Heart left ventricle (tissue), 16 donors: ENCODE measurements at regions not wholly inside any gene's neighbourhood (a gene's known extent, or its start where the extent isn't known, plus 50 kb on each side); places are given as distances from the start of the nearest gene placed in this dataset.

ENCODE experiments used
- ATAC-seq, 4 donors: fragments of 200-7000 bp; cut with Tn5 transposase; one replicate each; pipeline ENCODE4 v1.9.1; 2020 to 2022; ENCODE audit warnings: moderate library complexity in 4 of 4, mild to moderate bottlenecking in 3 of 4, moderate number of reproducible peaks in 1 of 4
- DNase-seq, 5 donors: peaks; one replicate each; pipeline ENCODE4 v3.0.0-alpha.2; 2020
- H3K27ac ChIP-seq, 12 donors: fragments of 200-600 bp; sonication (generic) in 4 of 12; one replicate each; pipeline versions ENCODE4 v1.5.0 to v1.8.0; 2016 to 2022; ENCODE audit warnings: mild to moderate bottlenecking in 2 of 12
- H3K27me3 ChIP-seq, 9 donors: fragments of 200-600 bp; sonication (generic) in 2 of 9; one replicate each; pipeline versions ENCODE4 v1.5.1 to v1.8.0; 2016 to 2022; ENCODE audit warnings: mild to moderate bottlenecking in 3 of 9
- H3K36me3 ChIP-seq, 9 donors: fragments of 200-600 bp; sonication (generic) in 2 of 9; one replicate each; pipeline versions ENCODE4 v1.5.0 to v1.8.0; 2018 to 2022; ENCODE audit warnings: mild to moderate bottlenecking in 2 of 9
- H3K4me1 ChIP-seq, 12 donors: fragments of 200-600 bp; sonication (generic) in 4 of 12; one replicate each; pipeline versions ENCODE4 v1.5.0 to v1.8.0; 2016 to 2022; ENCODE audit warnings: mild to moderate bottlenecking in 3 of 12
- H3K4me3 ChIP-seq, 12 donors: fragments of 200-600 bp; sonication (generic) in 4 of 12; one replicate each; pipeline versions ENCODE4 v1.5.0 to v1.8.0; 2017 to 2022; ENCODE audit warnings: mild to moderate bottlenecking in 9 of 12, moderate library complexity in 4 of 12
- H3K9me3 ChIP-seq, 12 donors: fragments of 200-600 bp; sonication (generic) in 4 of 12; one replicate each; pipeline versions ENCODE4 v1.5.0 to v1.8.0; 2016 to 2022; ENCODE audit warnings: mild to moderate bottlenecking in 1 of 12
- CTCF ChIP-seq, 12 donors: fragments of 200-600 bp; sonication (generic) in 4 of 12; IDR thresholded peaks; one replicate each; pipeline versions ENCODE4 v1.5.0 to v1.8.0; 2018 to 2022; ENCODE audit warnings: antibody characterized with exemption in 12 of 12, mild to moderate bottlenecking in 5 of 12
- POLR2A ChIP-seq, 2 donors: fragments of 450-650 bp; IDR thresholded peaks; one replicate each; pipeline ENCODE4 v1.6.1; 2017; ENCODE audit warnings: antibody characterized with exemption in 2 of 2, mild to moderate bottlenecking in 2 of 2, moderate library complexity in 2 of 2
- WGBS, 4 donors: extraction: QIAGEN DNeasy Blood & Tissue Kit in 2 of 4; methylation state at CpG; one replicate each; pipeline versions ENCODE4 v1.1.5 to v1.1.7; 2013 to 2018; 5-methylcytosine and 5-hydroxymethylcytosine counted together
- intact Hi-C, 10 donors: fragments of 100-400 bp; cut with DNase I; formaldehyde crosslinking; loops; one replicate each; pipeline versions ENCODE4 v1.11.1 to v1.14.2; 2022
- donor health status: ischemic (EF 13 %, LVEDD 7.1; RV severe dilation, severe dysfunction).
- donor health status: healthy with polysubstance abuse.
- donor health status: DM: no; HTN: yes; CAD: no.
- donor health status: DM: no; HTN: no; CAD: no.
- donor health status: ischemic (EF 25% LVEDD 6.9; RV normal size, moderate dysfunction).
- donor health status: ischemic (EF 25% LVEDD 5.7; RV mildly dilated, moderate dysfunction).
- donor health status: healthy.
- donor health status: DM: yes; HTN: yes; CAD: no.
- donor health status: ischemic (EF 35%, LVEDD 5.7; RV mildly dilated, moderate dysfunction).
- donor health status: nonischemic (EF 11% LVEDD 7.7; RV severe dilation, severe dysfunction).
- donor health status: DM: yes; HTN: yes; CAD: no.
- donor health status: PGD.
- donor health status: ischemic (EF 29% LVEDD 5.4; RV normal size, mild dysfunction).
- donor health status: nonischemic (EF 23%, LVEDD 6.1; RV moderate dilation, normal function).

DNA sequence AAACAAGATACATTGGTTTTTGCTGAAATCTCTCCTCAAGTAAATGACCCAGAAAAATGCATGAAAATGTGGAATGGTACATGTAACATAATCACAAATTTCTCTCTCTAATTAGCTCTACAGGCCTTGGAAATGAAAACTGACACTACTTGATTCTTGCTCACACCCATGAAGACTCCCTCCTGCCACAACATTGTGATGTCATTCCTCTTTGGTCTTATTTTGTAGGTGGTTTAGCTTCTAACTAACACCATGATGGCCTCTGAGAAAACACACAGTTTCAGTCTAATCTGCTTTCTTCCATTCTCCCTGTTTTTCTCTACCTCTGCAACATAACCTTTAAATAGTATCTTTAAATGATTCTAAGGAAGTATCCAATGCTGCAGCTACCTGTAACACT lies 78.6 kb upstream of the FAM174A start:
- no peak for ATAC-seq

DNA sequence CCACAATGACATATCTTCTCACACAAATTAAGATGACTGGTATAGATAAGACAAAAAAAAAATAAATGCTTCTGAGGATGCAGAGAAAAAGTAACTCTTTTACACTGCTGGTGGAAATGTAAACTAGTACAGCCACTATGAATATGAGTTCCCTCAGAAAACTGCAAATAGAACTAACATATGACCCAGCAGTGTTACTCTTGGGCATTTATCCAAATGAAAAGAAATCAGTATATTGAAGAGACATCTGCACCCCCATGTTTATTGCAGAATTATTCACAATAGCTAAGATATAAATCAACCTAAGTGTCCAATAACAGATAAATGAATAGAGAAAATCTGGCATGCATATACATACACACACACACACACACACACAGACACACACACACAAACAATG lies 83.0 kb upstream of the FAM174A start:
- intact Hi-C loops = no loop called here

More for the DNA sequence above, 78.6 kb upstream of the FAM174A start:
- TF ChIP-seq POLR2A (IDR thresholded peaks at IDR 0.05) (no peak), CTCF (IDR thresholded peaks at IDR 0.05) (no peak)
- Histone ChIP-seq H3K9me3 (peaks cover 0 to 3% (median 0%) of the 10 kb centered on the region in 12 donors), H3K36me3 (no peaks in the 10 kb centered on the region), H3K4me1 (no peaks in the 10 kb centered on the region), H3K4me3 (no peak overlapping the region), H3K27me3 (no peaks in the 10 kb centered on the region), H3K27ac (no peak overlapping the region)
- intact Hi-C loops = no loop called here
- DNase-seq = no peak

DNA sequence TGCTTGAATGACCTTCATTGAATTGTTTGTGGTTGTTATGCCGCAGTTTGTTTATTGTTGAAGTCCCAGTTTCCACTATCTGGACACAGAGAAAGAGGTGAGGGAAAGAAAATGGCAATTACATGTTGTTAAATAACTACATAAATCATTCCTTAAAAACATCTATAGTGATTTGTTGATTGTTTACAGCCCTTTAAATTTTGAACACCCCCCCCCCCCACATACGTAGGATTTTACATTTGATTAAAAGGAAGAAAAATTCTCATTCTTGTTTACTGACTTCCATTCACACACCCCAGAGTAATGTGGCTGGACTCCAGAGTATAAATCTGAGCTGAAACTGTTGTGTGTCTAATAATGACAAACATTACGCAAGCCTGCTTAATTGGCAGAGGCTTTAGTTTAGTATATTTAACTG lies 87.1 kb upstream of the FAM174A start:
- ATAC-seq (no peak), DNase-seq (no peak)
- Histone ChIP-seq H3K9me3 (peaks cover 0 to 9% (median 0%) of the 10 kb centered on the region in 12 donors), H3K4me3 (no peak overlapping the region), H3K27me3 (no peaks in the 10 kb centered on the region), H3K36me3 (no peaks in the 10 kb centered on the region), H3K27ac (no peak overlapping the region), H3K4me1 (no peaks in the 10 kb centered on the region)
- intact Hi-C loops = no loop called here
- TF ChIP-seq CTCF (IDR thresholded peaks at IDR 0.05) = no peak
- no peak for TF ChIP-seq POLR2A (IDR thresholded peaks at IDR 0.05)
- whole genome bisulfite sequencing, 4 donors = 64 to 89% (median 72%) methylated on average over 3 of the region's 3 CpGs

More for the DNA sequence above, 83.0 kb upstream of the FAM174A start:
- TF ChIP-seq POLR2A (IDR thresholded peaks at IDR 0.05) = no peak
- TF ChIP-seq CTCF (IDR thresholded peaks at IDR 0.05) = no peak
- H3K4me3 ChIP-seq = no peak overlapping the region
- H3K4me1 ChIP-seq = no peaks in the 10 kb centered on the region
- ATAC-seq (no peak), DNase-seq (no peak)
- peaks cover 0 to 9% (median 0%) of the 10 kb centered on the region in 12 donors for H3K9me3 ChIP-seq
- no peaks in the 10 kb centered on the region for H3K36me3 ChIP-seq
- H3K27ac ChIP-seq = no peak overlapping the region
- no peaks in the 10 kb centered on the region for H3K27me3 ChIP-seq

DNA sequence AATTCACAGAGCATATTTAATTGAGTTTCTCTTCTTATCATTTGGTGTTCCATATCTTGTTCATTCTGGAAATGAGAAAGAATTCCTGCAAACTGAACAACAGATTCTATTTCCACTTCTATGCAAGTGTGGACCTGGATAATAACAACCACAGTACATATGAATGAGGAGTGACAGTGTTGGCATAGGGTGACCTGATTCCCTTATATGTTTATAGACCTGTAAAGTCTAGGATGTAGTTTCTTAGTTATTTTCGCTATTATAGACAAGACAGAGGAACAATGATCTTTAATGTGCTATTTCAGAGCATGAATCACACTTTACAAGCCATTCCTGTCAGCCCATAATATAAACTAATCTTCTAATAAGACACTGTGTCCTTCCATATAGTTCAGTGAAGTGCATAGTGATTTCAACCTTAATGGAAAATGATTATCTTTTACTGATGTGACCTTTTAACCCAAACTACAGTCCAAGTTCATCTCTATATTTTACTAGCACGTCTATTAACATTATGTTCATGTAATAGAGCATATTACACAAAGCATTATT lies 88.2 kb upstream of the FAM174A start:
- Histone ChIP-seq H3K36me3 (no peaks in the 10 kb centered on the region), H3K4me1 (no peaks in the 10 kb centered on the region), H3K27ac (no peak overlapping the region), H3K9me3 (peaks cover 0 to 9% (median 0%) of the 10 kb centered on the region in 12 donors), H3K4me3 (no peak overlapping the region), H3K27me3 (no peaks in the 10 kb centered on the region)
- intact Hi-C loops = no loop called here
- TF ChIP-seq CTCF (IDR thresholded peaks at IDR 0.05) = no peak
- no peak for TF ChIP-seq POLR2A (IDR thresholded peaks at IDR 0.05)
- ATAC-seq = no peak
- DNase-seq = no peak
- 70 to 84% (median 73%) methylated on average over 2 of the region's 2 CpGs for WGBS, 4 donors
